Natural killer cell (primary cell): ENCODE measurements at regions not wholly inside any gene's neighbourhood (a gene's known extent, or its start where the extent isn't known, plus 50 kb on each side); places are given as distances from the start of the nearest gene placed in this dataset.

Experiments used
- ATAC-seq, 3 donors: fragments of 150-1000 bp in 2 of 3; fragments of 200-7000 bp in 1 of 3; cut with Tn5 transposase; 1 replicate in 1 of 3; 2 replicates in 2 of 3; pipeline ENCODE4 v1.10.0; 2021; ENCODE audit warnings: mild to moderate bottlenecking in 2 of 3, moderate library complexity in 2 of 3
- DNase-seq, 2 donors: peaks; one replicate each; pipeline versions ENCODE4 v3.0.0 to v3.0.0-alpha.2; 2013 to 2021; ENCODE audit warnings: mixed read lengths in 1 of 2
- H3K27ac ChIP-seq: one replicate; pipeline ENCODE4 v1.5.1; 2013; ENCODE audit warnings: mild to moderate bottlenecking, low read length
- H3K27me3 ChIP-seq: one replicate; pipeline ENCODE4 v1.6.1; 2013; ENCODE audit warnings: low read length; ENCODE audit not compliant: control insufficient read depth, insufficient read depth
- H3K36me3 ChIP-seq: one replicate; pipeline ENCODE4 v1.6.1; 2013; ENCODE audit warnings: low read length; ENCODE audit not compliant: control insufficient read depth, insufficient read depth
- H3K4me1 ChIP-seq: one replicate; pipeline ENCODE4 v1.6.1; 2013; ENCODE audit warnings: low read length; ENCODE audit not compliant: control insufficient read depth, insufficient read depth
- H3K4me3 ChIP-seq: one replicate; pipeline ENCODE4 v1.5.1; 2013; ENCODE audit warnings: low read length
- H3K9me3 ChIP-seq: one replicate; pipeline ENCODE4 v1.6.1; 2013; ENCODE audit warnings: low read length; ENCODE audit not compliant: control insufficient read depth, insufficient read depth
- H3K27ac Mint-ChIP-seq, 2 donors: one replicate each; pipeline ENCODE4 v1.8.0; 2022; ENCODE audit warnings: mild to moderate bottlenecking in 2 of 2, mixed read lengths in 2 of 2, moderate library complexity in 1 of 2
- H3K27me3 Mint-ChIP-seq, 2 donors: one replicate each; pipeline ENCODE4 v1.8.0; 2022; ENCODE audit warnings: low read depth in 2 of 2, mixed read lengths in 2 of 2
- H3K36me3 Mint-ChIP-seq: one replicate; pipeline ENCODE4 v1.8.0; 2022; ENCODE audit warnings: mixed read lengths
- H3K4me1 Mint-ChIP-seq, 2 donors: one replicate each; pipeline ENCODE4 v1.8.0; 2022; ENCODE audit warnings: mixed read lengths in 2 of 2
- H3K4me3 Mint-ChIP-seq: one replicate; pipeline ENCODE4 v1.8.0; 2022; ENCODE audit warnings: mild to moderate bottlenecking, moderate library complexity, mixed read lengths
- H3K9me3 Mint-ChIP-seq, 2 donors: one replicate each; pipeline ENCODE4 v1.8.0; 2022; ENCODE audit warnings: mixed read lengths in 2 of 2
- WGBS: methylation state at CpG from one replicate; pipeline ENCODE4 v1.1.7; 2013; ENCODE audit warnings: missing lambda C conversion rate; ENCODE audit not compliant: insufficient coverage; 5-methylcytosine and 5-hydroxymethylcytosine counted together
- intact Hi-C: fragments of 100-400 bp; cut with micrococcal nuclease; formaldehyde crosslinking; loops from one replicate; pipeline ENCODE4 v1.14.2; 2022
- TF ChIP-seq, protein P1 (sequence below): fragments of 200-600 bp; IDR thresholded peaks from one replicate; pipeline ENCODE4 v1.8.0; 2022; ENCODE audit warnings: antibody characterized with exemption

GRCh38 chr11:134740590-134741261 is 328.7 kb upstream of the B3GAT1 start:
- Mint-ChIP-seq H3K36me3 (no peaks in the 10 kb centered on the region), H3K27me3 (peaks cover 9 to 10% of the 10 kb centered on the region in 2 donors), H3K9me3 (no peaks in the 10 kb centered on the region), H3K27ac (no peak overlapping the region), H3K4me3 (no peak overlapping the region), H3K4me1 (peaks cover 5 to 6% of the 10 kb centered on the region in 2 donors)
- no peaks in the 10 kb centered on the region for H3K4me1 ChIP-seq
- H3K36me3 ChIP-seq: no peaks in the 10 kb centered on the region
- H3K4me3 ChIP-seq: no peak overlapping the region
- ATAC-seq (no peak), DNase-seq (no peak)
- H3K27ac ChIP-seq: no peak overlapping the region
- intact Hi-C loops: no loop called here
- 82% methylated on average over 9 of the region's 9 CpGs for WGBS
- H3K9me3 ChIP-seq: no peaks in the 10 kb centered on the region
- TF ChIP-seq, protein P1, sequence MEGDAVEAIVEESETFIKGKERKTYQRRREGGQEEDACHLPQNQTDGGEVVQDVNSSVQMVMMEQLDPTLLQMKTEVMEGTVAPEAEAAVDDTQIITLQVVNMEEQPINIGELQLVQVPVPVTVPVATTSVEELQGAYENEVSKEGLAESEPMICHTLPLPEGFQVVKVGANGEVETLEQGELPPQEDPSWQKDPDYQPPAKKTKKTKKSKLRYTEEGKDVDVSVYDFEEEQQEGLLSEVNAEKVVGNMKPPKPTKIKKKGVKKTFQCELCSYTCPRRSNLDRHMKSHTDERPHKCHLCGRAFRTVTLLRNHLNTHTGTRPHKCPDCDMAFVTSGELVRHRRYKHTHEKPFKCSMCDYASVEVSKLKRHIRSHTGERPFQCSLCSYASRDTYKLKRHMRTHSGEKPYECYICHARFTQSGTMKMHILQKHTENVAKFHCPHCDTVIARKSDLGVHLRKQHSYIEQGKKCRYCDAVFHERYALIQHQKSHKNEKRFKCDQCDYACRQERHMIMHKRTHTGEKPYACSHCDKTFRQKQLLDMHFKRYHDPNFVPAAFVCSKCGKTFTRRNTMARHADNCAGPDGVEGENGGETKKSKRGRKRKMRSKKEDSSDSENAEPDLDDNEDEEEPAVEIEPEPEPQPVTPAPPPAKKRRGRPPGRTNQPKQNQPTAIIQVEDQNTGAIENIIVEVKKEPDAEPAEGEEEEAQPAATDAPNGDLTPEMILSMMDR: no peak
- no peaks in the 10 kb centered on the region for H3K27me3 ChIP-seq

DNA sequence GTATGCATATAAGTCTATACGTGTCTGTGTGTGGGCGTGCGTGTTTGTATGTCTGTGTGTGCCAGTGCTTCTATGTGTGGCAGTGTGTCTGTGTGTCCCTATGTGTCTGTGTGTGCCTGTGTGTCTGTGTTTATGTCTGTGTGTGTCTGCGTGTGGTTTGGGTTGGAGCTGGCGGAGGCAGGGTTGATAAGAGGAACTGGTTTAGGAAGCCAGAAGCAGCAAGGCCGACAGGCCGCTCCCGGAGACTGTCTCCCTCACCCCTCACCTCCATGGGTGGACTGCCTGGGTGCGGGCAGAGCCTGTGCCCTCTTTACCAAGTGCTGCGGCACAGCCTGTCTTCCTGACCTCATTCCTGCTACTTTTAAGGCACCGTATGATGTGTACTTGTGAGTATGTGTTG is 327.1 kb upstream of the B3GAT1 start:
- Mint-ChIP-seq H3K36me3 (no peaks in the 10 kb centered on the region), H3K9me3 (no peaks in the 10 kb centered on the region), H3K27me3 (peaks cover 4 to 8% of the 10 kb centered on the region in 2 donors), H3K4me3 (no peak overlapping the region), H3K4me1 (peaks cover 6 to 12% of the 10 kb centered on the region in 2 donors), H3K27ac (no peak overlapping the region)
- no peaks in the 10 kb centered on the region for H3K36me3 ChIP-seq
- no peaks in the 10 kb centered on the region for H3K9me3 ChIP-seq
- intact Hi-C loops: no loop called here
- H3K4me3 ChIP-seq: no peak overlapping the region
- DNase-seq: no peak
- H3K27ac ChIP-seq: no peak overlapping the region
- ATAC-seq: no peak
- 84% methylated on average over 10 of the region's 11 CpGs for WGBS
- H3K4me1 ChIP-seq: no peaks in the 10 kb centered on the region
- H3K27me3 ChIP-seq: no peaks in the 10 kb centered on the region
- TF ChIP-seq, protein P1: no peak

GRCh38 chr11:134738581-134738980 is 326.5 kb upstream of the B3GAT1 start:
- 96% methylated on average over 22 of the region's 22 CpGs for WGBS
- Histone ChIP-seq H3K36me3 (no peaks in the 10 kb centered on the region), H3K27ac (no peak overlapping the region), H3K9me3 (no peaks in the 10 kb centered on the region), H3K27me3 (no peaks in the 10 kb centered on the region), H3K4me3 (no peak overlapping the region), H3K4me1 (no peaks in the 10 kb centered on the region)
- H3K4me3 Mint-ChIP-seq: no peak overlapping the region
- TF ChIP-seq, protein P1: no peak
- DNase-seq: no peak
- H3K9me3 Mint-ChIP-seq: no peaks in the 10 kb centered on the region
- peaks cover 6 to 8% of the 10 kb centered on the region in 2 donors for H3K27me3 Mint-ChIP-seq
- H3K36me3 Mint-ChIP-seq: no peaks in the 10 kb centered on the region
- no peak overlapping the region for H3K27ac Mint-ChIP-seq
- no peak for ATAC-seq
- H3K4me1 Mint-ChIP-seq: peaks cover 6 to 12% of the 10 kb centered on the region in 2 donors
- intact Hi-C loops: no loop called here
